Pancreas (tissue), 10 donors: ENCODE measurements at regions not wholly inside any gene's neighbourhood (a gene's known extent, or its start where the extent isn't known, plus 50 kb on each side); places are given as distances from the start of the nearest gene placed in this dataset.

Experiments used
- ATAC-seq, 4 donors: fragments of 200-7000 bp; cut with Tn5 transposase; one replicate each; pipeline versions ENCODE4 v1.8.0 to v1.9.1; 2020; ENCODE audit warnings: mild to moderate bottlenecking in 4 of 4, moderate library complexity in 4 of 4
- DNase-seq, 6 donors: peaks; one replicate each; pipeline ENCODE4 v3.0.0-alpha.2; 2020
- FAIRE-seq: peaks from 2 replicates; lab custom pipeline; 2012; peaks lifted over from hg19 to GRCh38; lab: Jason Lieb, UNC
- H3K27ac ChIP-seq, 4 donors: fragments of 200-600 bp; sonication (generic); 1 replicate in 3 of 4; 2 replicates in 1 of 4; pipeline versions ENCODE4 v1.5.0 to v1.8.0; 2020
- H3K27me3 ChIP-seq, 4 donors: fragments of 200-600 bp; one replicate each; pipeline ENCODE4 v1.8.0; 2021
- H3K36me3 ChIP-seq, 3 donors: fragments of 200-600 bp; sonication (generic) in 1 of 3; one replicate each; pipeline versions ENCODE4 v1.5.0 to v1.8.0; 2020 to 2021
- H3K4me1 ChIP-seq, 3 donors: fragments of 200-600 bp; one replicate each; pipeline ENCODE4 v1.8.0; 2021
- H3K4me3 ChIP-seq, 4 donors: fragments of 200-600 bp; sonication (generic) in 2 of 4; one replicate each; pipeline versions ENCODE4 v1.5.0 to v1.8.0; 2020 to 2021
- H3K9me3 ChIP-seq, 4 donors: fragments of 200-600 bp; one replicate each; pipeline ENCODE4 v1.8.0; 2021
- WGBS, 2 donors: extraction: QIAGEN DNeasy Blood & Tissue Kit; methylation state at CpG; one replicate each; pipeline ENCODE4 v1.1.7; 2013; 5-methylcytosine and 5-hydroxymethylcytosine counted together
- intact Hi-C, 3 donors: fragments of 100-400 bp; cut with DNase I; formaldehyde crosslinking; loops; one replicate each; pipeline versions ENCODE4 v1.11.1 to v1.14.2; 2022
- TF ChIP-seq, protein P1 (sequence below), 4 donors: fragments of 200-600 bp; sonication (generic) in 3 of 4; IDR thresholded peaks; one replicate each; pipeline versions ENCODE4 v1.5.0 to v1.8.0; 2021; ENCODE audit warnings: antibody characterized with exemption in 4 of 4
- donor health status: healthy with polysubstance abuse.
- donor health status: DM: no; HTN: no; CAD: no; lungs with moderate emphysema.
- donor health status: DM: no; HTN: no; CAD: no.
- donor health status: control.
- donor health status: control.
- donor health status: Bipolar disorder and iron deficiency.
- donor health status: DM: yes; HTN: yes; CAD: no.
- donor health status: DM: no; HTN: no; CAD: no.
- donor health status: DM: no; HTN: no; CAD: no.
- donor health status: DM: yes; HTN: yes; CAD: no.

DNA sequence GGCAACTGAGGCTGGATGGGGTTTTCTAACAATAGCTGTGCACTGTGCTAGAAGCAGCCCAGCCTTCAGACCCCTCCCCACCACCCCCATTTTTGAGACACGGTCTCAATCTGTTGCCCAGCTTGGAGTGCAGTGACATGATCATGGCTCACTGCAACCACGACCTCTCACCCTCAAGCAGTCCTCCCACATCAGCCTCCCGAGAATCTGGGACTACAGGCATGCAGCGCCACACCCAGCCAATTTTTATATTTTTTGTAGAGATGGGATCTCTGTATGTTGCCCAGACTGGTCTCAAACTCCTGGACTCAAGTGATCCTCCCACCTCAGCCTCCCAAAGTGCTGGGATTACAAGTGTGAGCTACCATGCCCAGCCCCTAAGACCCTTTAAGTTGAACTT is 182.5 kb downstream of the DRD1 start:
- WGBS, 2 donors: 68 to 75% methylated on average over 4 of the region's 4 CpGs
- no peak overlapping the region for H3K4me3 ChIP-seq
- intact Hi-C loops: no loop called here
- no peak overlapping the region for H3K27ac ChIP-seq
- H3K27me3 ChIP-seq: peaks cover 0 to 3% (median 0%) of the 10 kb centered on the region in 4 donors
- ATAC-seq: no peak
- TF ChIP-seq, protein P1, sequence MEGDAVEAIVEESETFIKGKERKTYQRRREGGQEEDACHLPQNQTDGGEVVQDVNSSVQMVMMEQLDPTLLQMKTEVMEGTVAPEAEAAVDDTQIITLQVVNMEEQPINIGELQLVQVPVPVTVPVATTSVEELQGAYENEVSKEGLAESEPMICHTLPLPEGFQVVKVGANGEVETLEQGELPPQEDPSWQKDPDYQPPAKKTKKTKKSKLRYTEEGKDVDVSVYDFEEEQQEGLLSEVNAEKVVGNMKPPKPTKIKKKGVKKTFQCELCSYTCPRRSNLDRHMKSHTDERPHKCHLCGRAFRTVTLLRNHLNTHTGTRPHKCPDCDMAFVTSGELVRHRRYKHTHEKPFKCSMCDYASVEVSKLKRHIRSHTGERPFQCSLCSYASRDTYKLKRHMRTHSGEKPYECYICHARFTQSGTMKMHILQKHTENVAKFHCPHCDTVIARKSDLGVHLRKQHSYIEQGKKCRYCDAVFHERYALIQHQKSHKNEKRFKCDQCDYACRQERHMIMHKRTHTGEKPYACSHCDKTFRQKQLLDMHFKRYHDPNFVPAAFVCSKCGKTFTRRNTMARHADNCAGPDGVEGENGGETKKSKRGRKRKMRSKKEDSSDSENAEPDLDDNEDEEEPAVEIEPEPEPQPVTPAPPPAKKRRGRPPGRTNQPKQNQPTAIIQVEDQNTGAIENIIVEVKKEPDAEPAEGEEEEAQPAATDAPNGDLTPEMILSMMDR (IDR thresholded peaks at IDR 0.05): no peak
- H3K4me1 ChIP-seq: no peaks in the 10 kb centered on the region
- H3K36me3 ChIP-seq: no peaks in the 10 kb centered on the region
- no peak for FAIRE-seq
- no peaks in the 10 kb centered on the region for H3K9me3 ChIP-seq
- DNase-seq: no peak

DNA sequence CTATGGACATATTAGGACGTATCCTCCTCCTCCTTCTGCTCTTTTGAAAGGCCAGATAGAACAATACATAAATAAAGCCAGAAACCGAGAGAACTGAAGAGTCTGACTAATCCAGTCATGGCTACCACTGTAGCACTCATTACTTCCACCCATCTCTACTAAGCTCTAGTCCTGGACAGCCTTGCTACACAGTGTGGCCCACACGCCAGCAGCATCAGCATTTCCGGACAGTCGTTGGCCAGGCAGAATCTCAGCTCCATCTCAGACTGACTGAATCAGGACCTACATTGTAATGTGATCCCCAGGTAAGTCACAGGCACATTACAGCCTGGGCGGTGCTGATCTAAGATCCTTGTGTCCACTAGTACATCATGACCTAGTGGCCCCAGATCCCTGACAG is 182.9 kb downstream of the DRD1 start:
- DNase-seq (no peak), ATAC-seq (no peak), FAIRE-seq (no peak)
- Histone ChIP-seq H3K4me1 (no peaks in the 10 kb centered on the region), H3K4me3 (no peak overlapping the region), H3K9me3 (no peaks in the 10 kb centered on the region), H3K27ac (no peak overlapping the region), H3K36me3 (no peaks in the 10 kb centered on the region), H3K27me3 (peaks cover 0 to 3% (median 0%) of the 10 kb centered on the region in 4 donors)
- TF ChIP-seq, protein P1 (IDR thresholded peaks at IDR 0.05): no peak
- intact Hi-C loops: no loop called here
- WGBS, 2 donors: 46 to 54% methylated on average over 6 of the region's 6 CpGs

GRCh38 chr5:175257847-175258194 is 186.2 kb downstream of the DRD1 start:
- DNase-seq: no peak
- ATAC-seq: no peak
- TF ChIP-seq, protein P1 (IDR thresholded peaks at IDR 0.05): no peak
- Histone ChIP-seq H3K36me3 (no peaks in the 10 kb centered on the region), H3K27me3 (peaks cover 0 to 3% (median 0%) of the 10 kb centered on the region in 4 donors), H3K9me3 (no peaks in the 10 kb centered on the region), H3K4me1 (no peaks in the 10 kb centered on the region), H3K4me3 (no peak overlapping the region), H3K27ac (no peak overlapping the region)
- WGBS, 2 donors: 71 to 88% methylated on average over 1 of the region's 1 CpG
- intact Hi-C loops: no loop called here
- no peak for FAIRE-seq

GRCh38 chr5:175257128-175257846 is 186.7 kb downstream of the DRD1 start:
- no peak for FAIRE-seq
- intact Hi-C loops: no loop called here
- WGBS, 2 donors: 75 to 79% methylated on average over 4 of the region's 4 CpGs

DNA sequence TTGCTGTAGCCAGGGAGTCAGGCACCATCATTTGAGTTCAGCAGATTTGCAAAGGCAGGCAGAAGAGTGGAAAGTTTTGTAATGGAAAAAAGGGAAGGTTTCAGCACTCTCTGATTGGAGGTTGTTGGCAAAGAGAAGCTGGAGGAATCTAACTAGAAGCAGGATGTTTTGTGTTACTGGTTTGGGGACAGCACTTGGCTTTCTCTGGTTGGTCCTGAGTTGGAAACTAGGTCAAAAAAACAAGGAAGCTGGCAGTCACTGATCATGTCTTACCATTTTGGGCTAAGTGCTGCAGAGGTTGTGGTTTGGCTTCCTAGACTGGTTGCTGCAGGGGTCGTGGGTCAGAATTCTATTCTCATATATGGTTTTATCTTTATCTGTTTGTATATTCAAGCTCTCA is 189.8 kb downstream of the DRD1 start:
- Histone ChIP-seq H3K36me3 (no peaks in the 10 kb centered on the region), H3K4me1 (no peaks in the 10 kb centered on the region), H3K27ac (no peak overlapping the region), H3K4me3 (no peak overlapping the region), H3K9me3 (no peaks in the 10 kb centered on the region), H3K27me3 (no peaks in the 10 kb centered on the region)
- DNase-seq: no peak
- peak in 2 of 4 donors; percentile 19 to 55 for ATAC-seq
- 16 to 43% methylated on average over 1 of the region's 1 CpG for WGBS, 2 donors
- FAIRE-seq: no peak
- intact Hi-C loops: no loop called here
- TF ChIP-seq, protein P1 (IDR thresholded peaks at IDR 0.05): no peak

More at GRCh38 chr5:175257128-175257846, 186.7 kb downstream of the DRD1 start:
- Histone ChIP-seq H3K36me3 (no peaks in the 10 kb centered on the region), H3K27me3 (no peaks in the 10 kb centered on the region), H3K4me1 (no peaks in the 10 kb centered on the region), H3K27ac (no peak overlapping the region), H3K9me3 (no peaks in the 10 kb centered on the region), H3K4me3 (no peak overlapping the region)
- TF ChIP-seq, protein P1 (IDR thresholded peaks at IDR 0.05): no peak
- ATAC-seq (no peak), DNase-seq (no peak)
